Calu3 (cell line): ENCODE measurements at regions not wholly inside any gene's neighbourhood (a gene's known extent, or its start where the extent isn't known, plus 50 kb on each side); places are given as distances from the start of the nearest gene placed in this dataset.

Source experiments
- BruUV-seq: library from RNA; stranded (reverse); fragments of 400-500 nt; replicated peaks from 2 replicates; lab custom pipeline; 2021; lab: Mats Ljungman, UMichigan
- CTCF ChIA-PET: fragments of 300-600 bp; sonication (Branson Sonifier 250); formaldehyde crosslinking; loops from one replicate; lab custom pipeline; 2022; ENCODE audit warnings: antibody characterized with exemption; lab: Charles Lee
- DNase-seq: peaks from one replicate; pipeline ENCODE4 v3.0.0; 2022
- H3K27ac Mint-ChIP-seq: one replicate; pipeline ENCODE4 v1.8.0; 2022; ENCODE audit warnings: mixed read lengths; ENCODE audit not compliant: unreplicated experiment
- H3K27me3 Mint-ChIP-seq: one replicate; pipeline ENCODE4 v1.8.0; 2022; ENCODE audit warnings: mixed read lengths; ENCODE audit not compliant: unreplicated experiment
- H3K36me3 Mint-ChIP-seq: one replicate; pipeline ENCODE4 v1.8.0; 2022; ENCODE audit warnings: mild to moderate bottlenecking, moderate library complexity, mixed read lengths; ENCODE audit not compliant: insufficient read depth, unreplicated experiment
- H3K4me1 Mint-ChIP-seq: one replicate; pipeline ENCODE4 v1.8.0; 2022; ENCODE audit warnings: mild to moderate bottlenecking, low read depth, mixed read lengths; ENCODE audit not compliant: unreplicated experiment
- H3K4me3 Mint-ChIP-seq: one replicate; pipeline ENCODE4 v1.8.0; 2022; ENCODE audit warnings: mild to moderate bottlenecking, low read depth, moderate library complexity, mixed read lengths; ENCODE audit not compliant: unreplicated experiment
- H3K9me3 Mint-ChIP-seq: one replicate; pipeline ENCODE4 v1.8.0; 2022; ENCODE audit warnings: low read depth, mixed read lengths; ENCODE audit not compliant: unreplicated experiment
- CTCF ChIP-seq: fragments of 200-600 bp; IDR thresholded peaks from one replicate; pipeline ENCODE4 v1.8.0; 2022; ENCODE audit warnings: antibody characterized with exemption; ENCODE audit not compliant: unreplicated experiment
- intact Hi-C: fragments of 100-400 bp; cut with micrococcal nuclease; formaldehyde crosslinking; loops from one replicate; pipeline ENCODE4 v1.10.0; 2022; ENCODE audit not compliant: unreplicated experiment

- H3K4me3 Mint-ChIP-seq = no peak overlapping the region
- no peaks in the 10 kb centered on the region for H3K36me3 Mint-ChIP-seq
- CTCF ChIA-PET = no interaction called here
- intact Hi-C loops = loop anchor here (10.0 kb wide), 1 partner anchor 266 kb away; no protein-coding TSS in a partner anchor
- H3K4me1 Mint-ChIP-seq = no peaks in the 10 kb centered on the region
- BruUV-seq = no TSS peak
- no peaks in the 10 kb centered on the region for H3K27me3 Mint-ChIP-seq
- TF ChIP-seq CTCF = no peak
- peaks cover 2% of the 10 kb centered on the region for H3K9me3 Mint-ChIP-seq
- H3K27ac Mint-ChIP-seq = no peak overlapping the region
- no peak for DNase-seq
These were observed 404.7 kb upstream of the MKI67 start for GRCh38 chr10:128530946-128531345.

- no peak for DNase-seq
- CTCF ChIA-PET = no interaction called here
- Mint-ChIP-seq H3K4me3 (no peak overlapping the region), H3K36me3 (no peaks in the 10 kb centered on the region), H3K27ac (no peak overlapping the region), H3K9me3 (peaks cover 2% of the 10 kb centered on the region), H3K27me3 (peaks cover 10% of the 10 kb centered on the region), H3K4me1 (no peaks in the 10 kb centered on the region)
- no TSS peak for BruUV-seq
- no peak for TF ChIP-seq CTCF
- intact Hi-C loops = loop anchor here (10.0 kb wide), 1 partner anchor 270 kb away; no protein-coding TSS in a partner anchor
These were observed 408.5 kb upstream of the MKI67 start for GRCh38 chr10:128534686-128535085.

GRCh38 chr10:128536259-128536658 lies 410.0 kb upstream of the MKI67 start:
- Mint-ChIP-seq H3K4me1 (no peaks in the 10 kb centered on the region), H3K27ac (no peak overlapping the region), H3K9me3 (peaks cover 2% of the 10 kb centered on the region), H3K36me3 (no peaks in the 10 kb centered on the region), H3K4me3 (no peak overlapping the region), H3K27me3 (peaks cover 10% of the 10 kb centered on the region)
- DNase-seq = no peak
- CTCF ChIA-PET = no interaction called here
- intact Hi-C loops = loop anchor here (10.0 kb wide), 1 partner anchor 271 kb away; no protein-coding TSS in a partner anchor
- no TSS peak for BruUV-seq
- no peak for TF ChIP-seq CTCF

- no peak for DNase-seq
- no peak for TF ChIP-seq CTCF
- Mint-ChIP-seq H3K36me3 (no peaks in the 10 kb centered on the region), H3K9me3 (peaks cover 1% of the 10 kb centered on the region), H3K4me3 (no peak overlapping the region), H3K4me1 (no peaks in the 10 kb centered on the region), H3K27ac (no peak overlapping the region), H3K27me3 (peaks cover 10% of the 10 kb centered on the region)
- intact Hi-C loops = loop anchor here (10.0 kb wide), 1 partner anchor 273 kb away; no protein-coding TSS in a partner anchor
- CTCF ChIA-PET = no interaction called here
- BruUV-seq = no TSS peak
These were observed 411.7 kb upstream of the MKI67 start for GRCh38 chr10:128537834-128538330.
